Retina (tissue), 1 donor: ENCODE measurements at regions not wholly inside any gene's neighbourhood (a gene's known extent, or its start where the extent isn't known, plus 50 kb on each side); places are given as distances from the start of the nearest gene placed in this dataset.

Experiments used
- DNase-seq: peaks from one replicate; pipeline ENCODE4 v3.0.0-alpha.2; 2016

DNA sequence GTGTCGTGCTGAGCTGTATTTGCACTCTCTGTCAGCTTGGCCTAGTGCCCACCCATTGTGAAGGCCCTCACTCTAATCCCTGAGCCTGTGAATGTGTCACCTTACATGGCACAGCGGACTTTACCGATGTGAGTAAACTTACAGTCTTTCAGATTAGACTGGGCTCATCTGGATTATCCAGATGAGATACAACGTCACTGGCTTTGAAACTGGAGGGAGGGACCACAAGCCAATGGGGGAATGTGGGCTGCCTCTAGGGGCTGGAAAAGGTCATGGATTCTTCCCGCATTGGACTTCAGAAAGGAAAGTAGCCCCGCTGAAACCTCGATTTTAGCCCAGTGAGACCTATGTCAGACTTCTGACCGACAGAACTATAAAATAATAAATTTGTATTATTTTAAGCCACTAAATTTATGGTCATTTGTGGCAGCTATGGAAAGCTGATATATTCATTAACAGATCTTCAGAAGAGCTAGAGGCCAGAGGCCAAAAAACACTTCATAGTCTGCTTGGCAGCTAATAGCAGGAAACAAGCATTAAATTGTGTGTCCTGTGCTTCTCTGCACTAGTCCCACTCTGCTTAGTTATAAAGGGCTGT lies 139.0 kb upstream of the GAS1 start:
- no peak for DNase-seq

DNA sequence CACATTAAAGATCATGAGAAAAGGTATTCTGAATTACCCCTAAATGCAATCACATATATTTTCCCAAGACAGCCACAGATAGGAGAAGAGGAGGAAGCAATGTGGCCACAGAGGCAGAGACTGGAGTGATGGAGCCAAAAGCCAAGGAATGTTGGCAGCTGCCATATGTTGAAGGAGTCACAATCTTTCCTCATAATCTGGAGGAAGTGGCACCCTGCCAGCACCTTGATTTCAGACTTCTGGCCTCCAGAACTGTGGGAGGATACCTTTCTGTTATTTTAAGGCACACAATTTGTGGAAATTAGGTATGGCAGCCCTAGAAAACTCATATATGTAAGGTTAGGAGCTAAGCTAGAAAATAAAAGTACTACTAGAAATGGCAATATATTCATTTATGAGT lies 139.9 kb upstream of the GAS1 start:
- DNase-seq: no peak

DNA sequence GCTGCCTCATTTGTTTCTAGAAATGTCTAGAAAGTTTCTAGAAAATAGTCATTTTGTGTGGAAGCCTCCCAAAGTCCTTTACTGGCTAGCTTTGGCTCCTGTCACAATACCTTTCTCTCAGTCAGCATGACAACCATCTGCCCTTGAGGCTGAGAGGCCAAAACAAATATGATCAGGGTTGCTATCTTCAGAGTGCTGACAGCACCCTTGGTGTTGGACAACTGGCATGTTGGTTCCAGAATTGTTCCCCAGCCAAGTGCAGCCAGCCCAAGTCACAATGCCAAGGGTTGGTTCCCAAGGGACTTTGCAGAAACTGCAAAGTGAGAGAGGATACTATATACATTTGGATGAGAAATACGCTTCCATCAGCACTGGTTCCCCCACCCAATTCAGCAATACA lies 140.9 kb upstream of the GAS1 start:
- DNase-seq: no peak

GRCh38 chr9:87088621-87089365 lies 141.5 kb upstream of the GAS1 start:
- no peak for DNase-seq

DNA sequence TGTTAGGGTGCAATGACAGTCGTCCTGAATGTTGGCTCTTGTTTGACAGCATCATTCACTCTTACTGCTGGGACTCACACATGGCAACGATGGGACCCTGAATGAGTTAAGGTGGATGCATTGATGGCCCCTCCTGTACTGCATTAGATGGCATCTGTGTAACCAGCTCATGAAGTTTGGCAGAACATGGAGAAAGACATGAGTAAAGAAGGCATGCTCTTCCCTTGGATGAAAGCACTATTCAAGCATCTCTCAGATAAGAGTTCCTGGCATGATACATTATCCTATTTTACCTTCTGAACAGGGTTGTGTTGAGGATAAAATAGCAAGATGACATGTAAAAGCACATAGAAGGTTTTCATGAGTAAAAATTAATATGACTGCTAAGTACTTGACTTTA lies 142.2 kb upstream of the GAS1 start:
- DNase-seq: no peak

DNA sequence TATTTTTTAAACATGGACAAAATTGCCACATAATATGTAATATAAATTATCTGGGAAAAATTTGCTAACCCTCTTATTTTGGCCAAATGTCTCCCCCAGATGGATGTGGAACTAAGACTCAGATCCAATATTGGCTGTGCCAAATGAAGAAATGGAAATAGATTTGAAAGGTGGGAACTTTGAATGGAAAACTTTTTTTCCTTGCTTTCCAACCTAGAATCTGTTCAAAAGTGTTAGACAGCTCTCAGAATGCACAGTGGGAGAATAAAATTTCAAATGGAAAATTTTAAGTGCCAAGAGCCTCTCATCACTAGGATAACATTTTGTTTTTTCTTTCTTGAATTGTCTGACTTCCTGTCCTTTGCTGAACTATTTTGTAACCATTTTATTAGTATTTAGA lies 142.6 kb upstream of the GAS1 start:
- DNase-seq: no peak

- no peak for DNase-seq
Observed at GRCh38 chr9:87093777-87094176, 146.5 kb upstream of the GAS1 start.

GRCh38 chr9:87095951-87096350 lies 148.6 kb upstream of the GAS1 start:
- DNase-seq: no peak

DNA sequence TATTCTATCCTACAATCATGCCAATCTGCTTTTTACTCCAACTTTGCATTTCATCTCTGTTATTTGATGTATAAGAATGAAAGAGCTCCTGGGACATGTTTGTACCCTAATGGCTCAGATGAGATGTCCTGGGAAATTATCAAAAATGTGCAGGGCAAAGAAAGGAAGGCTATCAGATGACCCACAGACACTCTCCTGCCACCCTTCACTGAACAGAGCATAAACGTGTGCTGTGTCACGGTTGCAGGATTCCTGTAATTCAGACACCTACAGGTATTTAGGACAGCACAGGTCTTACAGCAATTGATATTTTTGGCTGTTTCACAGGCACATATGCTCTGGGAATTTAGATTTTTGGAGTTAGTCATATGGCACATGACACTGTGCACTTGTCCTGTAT lies 149.2 kb upstream of the GAS1 start:
- no peak for DNase-seq

DNA sequence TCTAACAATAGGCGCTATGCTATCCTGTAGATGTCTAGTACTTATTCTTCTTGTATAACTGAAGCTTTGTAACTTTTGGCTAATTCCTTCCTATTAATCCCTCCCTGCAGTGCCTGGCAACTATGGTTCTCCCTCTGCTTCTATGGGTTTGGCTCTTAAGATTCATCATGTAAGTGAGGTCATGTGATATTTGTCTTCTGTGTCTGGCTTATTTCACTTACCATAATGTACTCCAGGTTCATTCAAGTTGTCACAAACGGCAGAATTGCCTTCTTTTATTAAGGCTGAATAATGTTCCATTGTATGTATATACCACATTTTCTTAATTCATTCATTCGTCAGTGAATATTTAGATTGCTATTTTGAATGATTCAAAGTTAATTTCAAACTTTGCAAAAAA lies 149.9 kb upstream of the GAS1 start:
- DNase-seq: no peak

DNA sequence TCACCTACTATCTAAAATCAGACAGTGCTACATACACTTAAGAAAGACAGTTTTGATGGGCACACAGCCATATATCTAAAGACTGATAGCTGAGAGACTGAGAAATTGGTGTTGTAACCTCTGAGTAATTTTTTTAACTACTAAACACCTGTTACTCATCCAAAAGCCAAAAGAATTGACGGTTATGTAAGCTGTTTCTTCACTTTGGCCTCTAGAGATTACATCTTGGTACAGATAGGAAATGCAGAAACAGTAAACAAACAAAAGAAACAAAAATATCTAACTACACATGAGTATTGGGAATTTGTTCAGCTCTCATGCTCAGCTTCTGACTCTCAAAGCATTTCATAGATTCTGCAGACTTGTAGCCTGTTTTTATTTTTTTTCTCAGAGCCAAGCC lies 152.1 kb upstream of the GAS1 start:
- DNase-seq: no peak

DNA sequence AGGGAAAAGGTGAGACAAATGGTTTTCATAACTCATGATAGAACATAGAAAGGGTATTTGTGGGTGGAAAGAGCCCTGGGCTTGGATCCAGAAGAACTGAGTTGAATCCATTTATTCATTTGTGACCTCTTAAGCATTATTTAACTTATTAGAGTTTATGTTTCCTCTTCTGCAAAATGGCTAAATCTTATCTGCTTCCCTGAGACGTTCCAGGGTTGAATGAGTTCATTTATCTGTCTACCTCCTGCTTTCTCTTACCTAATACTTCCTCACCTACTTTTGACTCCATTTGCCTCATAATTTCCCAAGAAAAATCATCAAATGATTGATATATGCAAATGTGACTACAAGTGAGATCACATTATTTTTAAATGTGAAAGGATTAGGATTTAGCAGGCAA lies 152.7 kb upstream of the GAS1 start:
- DNase-seq: no peak

- DNase-seq: no peak
Observed at GRCh38 chr9:87102126-87102525, 154.8 kb upstream of the GAS1 start.

- no peak for DNase-seq
Observed at GRCh38 chr9:87107072-87107471, 159.8 kb upstream of the GAS1 start.

DNA sequence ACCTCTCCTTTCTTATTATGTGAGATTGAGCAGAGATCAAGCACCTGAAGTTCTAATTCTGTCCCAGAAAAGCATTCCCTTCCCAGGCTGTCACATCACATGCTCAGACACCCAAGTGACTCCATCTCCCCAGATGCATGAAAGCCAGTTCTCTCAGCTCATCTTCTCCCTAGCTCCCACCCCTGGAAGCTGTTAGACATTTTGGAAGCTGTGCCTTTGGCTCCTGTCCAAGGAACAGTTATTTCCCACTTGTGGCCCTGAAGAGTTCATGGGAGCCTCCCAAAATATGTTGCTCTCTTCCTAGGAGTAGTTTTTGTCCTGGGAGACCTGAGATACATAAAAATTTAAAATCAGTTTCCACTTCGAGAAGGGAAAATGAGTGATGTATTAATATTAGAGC lies 161.4 kb upstream of the GAS1 start:
- DNase-seq: no peak

DNA sequence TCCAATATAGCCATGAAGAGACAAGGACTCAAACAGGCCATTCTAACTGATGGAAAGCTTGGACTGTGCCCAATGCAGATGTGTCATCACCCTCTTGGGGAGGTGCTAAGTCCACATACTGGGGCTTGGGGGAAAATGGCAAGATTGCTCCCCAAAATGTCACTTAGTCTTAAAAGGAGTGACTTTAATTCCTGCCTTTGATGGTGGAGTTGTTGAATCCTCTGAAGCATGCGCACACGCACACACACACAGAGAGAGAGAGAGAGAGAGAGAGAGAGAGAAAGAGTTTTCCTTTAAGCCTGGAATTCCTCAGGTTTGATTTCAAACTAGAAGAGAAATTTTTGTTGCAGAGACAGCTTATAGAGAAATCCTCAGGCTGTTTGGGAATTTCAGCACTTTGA lies 161.9 kb upstream of the GAS1 start:
- DNase-seq: no peak

DNA sequence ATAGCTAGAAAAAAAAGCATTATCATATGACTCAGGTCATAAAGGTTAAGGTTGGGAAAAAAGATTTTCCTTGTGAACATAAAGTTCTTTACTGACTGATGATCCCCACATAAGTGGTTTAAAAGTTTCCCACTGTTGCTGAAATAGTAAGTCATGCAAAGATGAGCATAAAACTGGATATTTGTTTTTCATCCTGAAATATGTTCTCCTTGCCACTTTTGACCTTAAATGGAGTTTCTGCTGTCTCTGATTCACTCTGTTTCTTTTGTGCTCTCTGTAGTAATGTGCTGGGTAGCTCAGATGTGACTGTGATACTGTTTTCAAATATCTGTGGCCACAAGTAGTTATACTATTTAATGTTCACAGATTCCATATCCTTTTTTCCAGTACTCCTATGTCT lies 162.5 kb upstream of the GAS1 start:
- DNase-seq: no peak

- DNase-seq: no peak
Observed at GRCh38 chr9:87111010-87111409, 163.7 kb upstream of the GAS1 start.

GRCh38 chr9:87112656-87113055 lies 165.3 kb upstream of the GAS1 start:
- DNase-seq: no peak

DNA sequence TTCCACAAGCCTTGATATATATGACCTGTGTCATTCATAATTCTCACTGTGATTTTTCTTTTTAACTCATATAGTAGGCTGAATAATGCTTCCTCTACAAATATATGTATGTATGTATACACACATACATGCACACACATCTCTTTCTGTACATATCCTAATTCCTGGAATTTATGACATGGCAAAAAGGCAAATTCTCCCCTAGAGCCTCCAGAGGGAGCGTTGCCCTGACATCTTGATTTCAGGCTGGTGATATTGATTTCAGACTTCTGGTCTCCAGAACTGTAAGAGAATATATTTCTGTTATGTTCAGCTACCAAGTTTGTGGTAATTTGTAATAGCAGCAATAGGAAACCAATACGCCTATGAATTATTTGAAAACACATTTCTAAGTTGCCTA lies 166.6 kb upstream of the GAS1 start:
- no peak for DNase-seq

DNA sequence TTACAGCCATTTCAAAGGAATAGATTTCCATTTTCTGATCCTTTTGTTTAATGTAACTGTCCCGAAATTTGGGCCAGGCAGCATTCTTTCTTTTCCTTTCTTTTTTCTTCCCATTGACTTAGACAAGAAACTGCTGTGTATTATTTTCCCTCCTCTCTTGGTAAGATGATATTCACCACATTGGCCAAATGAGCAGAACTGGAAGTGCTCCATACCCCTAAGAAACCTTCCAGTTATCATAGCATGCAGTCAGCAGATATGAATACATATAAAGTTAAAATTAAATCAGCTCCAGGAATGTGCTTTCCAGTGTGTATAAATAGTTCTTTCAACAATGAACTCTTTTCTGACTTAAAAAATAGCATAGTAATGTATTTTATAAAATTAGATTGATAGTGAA lies 168.5 kb upstream of the GAS1 start:
- no peak for DNase-seq

GRCh38 chr9:87116492-87116891 lies 169.2 kb upstream of the GAS1 start:
- DNase-seq: no peak

- DNase-seq: no peak
Observed at GRCh38 chr9:87118594-87118993, 171.3 kb upstream of the GAS1 start.

DNA sequence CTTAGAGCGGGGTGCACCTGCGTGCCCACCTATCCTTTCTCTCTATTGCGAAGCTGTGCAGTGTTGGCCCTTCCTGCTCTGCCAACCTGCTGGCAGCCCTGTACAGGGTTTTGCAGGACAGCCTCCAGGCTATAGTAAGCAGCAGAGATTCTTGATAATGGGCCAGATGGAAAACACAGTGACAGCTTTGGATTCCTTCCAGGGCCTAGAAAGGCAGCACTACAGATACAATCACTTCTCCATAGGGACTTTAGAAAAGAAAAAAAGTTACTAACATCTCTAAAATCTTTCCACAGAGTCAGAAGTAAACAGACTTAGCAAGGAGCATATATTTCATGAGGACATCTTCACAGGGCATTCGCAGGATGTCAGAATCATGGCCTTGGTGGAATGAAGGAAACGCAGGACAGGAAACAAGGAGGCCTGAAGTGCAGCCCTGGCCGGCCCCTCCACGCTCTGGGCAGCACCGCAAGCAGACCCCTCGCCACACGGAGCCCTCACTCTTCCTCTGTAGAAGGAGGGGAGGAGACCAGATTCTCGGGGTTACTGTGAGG lies 172.1 kb upstream of the GAS1 start:
- no peak for DNase-seq

- no peak for DNase-seq
Observed at GRCh38 chr9:87120610-87121009, 173.3 kb upstream of the GAS1 start.
